HEK293T (cell line): ENCODE measurements at regions not wholly inside any gene's neighbourhood (a gene's known extent, or its start where the extent isn't known, plus 50 kb on each side); places are given as distances from the start of the nearest gene placed in this dataset.

ENCODE experiments used
- CTBP1 ChIP-seq: fragments of 450-650 bp; IDR thresholded peaks from 2 replicates; pipeline ENCODE4 v1.6.1; 2016; ENCODE audit warnings: borderline replicate concordance
- ELF4 ChIP-seq: fragments of 450-650 bp; IDR thresholded peaks from 2 replicates; pipeline ENCODE4 v1.6.1; 2017; ENCODE audit warnings: antibody characterized with exemption
- FOXA1 ChIP-seq: fragments of 450-650 bp; IDR thresholded peaks from 2 replicates; pipeline ENCODE4 v1.6.1; 2016; ENCODE audit warnings: mild to moderate bottlenecking
- FOXK2 ChIP-seq: fragments of 450-650 bp; IDR thresholded peaks from 2 replicates; pipeline ENCODE4 v1.6.1; 2016; ENCODE audit warnings: mild to moderate bottlenecking
- FOXM1 ChIP-seq: fragments of 450-650 bp; IDR thresholded peaks from 2 replicates; pipeline ENCODE4 v1.6.1; 2017; ENCODE audit warnings: mild to moderate bottlenecking, borderline replicate concordance
- HDGF ChIP-seq: fragments of 450-650 bp; IDR thresholded peaks from 2 replicates; pipeline ENCODE4 v1.6.1; 2017; ENCODE audit warnings: antibody characterized with exemption, borderline replicate concordance
- L3MBTL2 ChIP-seq: fragments of 450-650 bp; conservative IDR thresholded peaks from 2 replicates; pipeline ENCODE4 v1.6.1; 2016; ENCODE audit warnings: mild to moderate bottlenecking
- LEF1 ChIP-seq: fragments of 450-650 bp; IDR thresholded peaks from 2 replicates; pipeline ENCODE4 v1.6.1; 2017; ENCODE audit warnings: mild to moderate bottlenecking, borderline replicate concordance
- NFRKB ChIP-seq: fragments of 450-650 bp; IDR thresholded peaks from 2 replicates; pipeline ENCODE4 v1.6.1; 2016; ENCODE audit warnings: mild to moderate bottlenecking, moderate library complexity
- SP1 ChIP-seq: fragments of 450-650 bp; IDR thresholded peaks from 2 replicates; pipeline ENCODE4 v1.6.1; 2017
- SUZ12 ChIP-seq: fragments of 450-650 bp; IDR thresholded peaks from 2 replicates; pipeline ENCODE4 v1.6.1; 2016; ENCODE audit warnings: mild to moderate bottlenecking
- TARDBP ChIP-seq: fragments of 450-650 bp; IDR thresholded peaks from 2 replicates; pipeline ENCODE4 v1.6.1; 2016
- ZNF384 ChIP-seq: fragments of 450-650 bp; IDR thresholded peaks from 2 replicates; pipeline ENCODE4 v1.6.1; 2016
- TF ChIP-seq, protein P1 (sequence below): fragments of 450-650 bp; IDR thresholded peaks from 2 replicates; pipeline ENCODE4 v1.6.1; 2016

DNA sequence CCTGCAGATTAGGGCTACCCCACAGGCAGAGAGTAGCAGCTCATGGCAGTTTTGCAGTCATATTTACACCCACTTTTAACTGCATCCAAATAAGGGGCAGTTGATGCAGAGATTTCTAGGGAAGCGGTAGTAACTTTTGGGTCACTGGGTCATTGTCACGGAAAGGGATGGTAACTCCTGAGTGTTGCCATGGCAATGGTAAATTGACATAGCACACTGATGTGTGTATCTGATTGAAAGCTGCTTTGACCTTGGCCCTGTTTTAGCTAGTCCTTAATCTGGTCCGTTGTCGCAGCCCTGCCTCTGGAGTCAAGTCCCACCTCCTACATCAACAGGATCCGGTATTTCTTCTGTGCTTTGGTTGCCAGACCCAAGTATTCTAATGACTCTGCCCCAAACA is 199.1 kb upstream of the TCF21 start:
- TF ChIP-seq SP1 (no peak), ELF4 (no peak), LEF1 (no peak), HDGF (no peak), L3MBTL2 (no peak), SUZ12 (no peak), FOXA1 (no peak), CTBP1 (no peak), NFRKB (no peak), ZNF384 (no peak), TARDBP (no peak), FOXM1 (no peak), FOXK2 (no peak)
- TF ChIP-seq, protein P1, sequence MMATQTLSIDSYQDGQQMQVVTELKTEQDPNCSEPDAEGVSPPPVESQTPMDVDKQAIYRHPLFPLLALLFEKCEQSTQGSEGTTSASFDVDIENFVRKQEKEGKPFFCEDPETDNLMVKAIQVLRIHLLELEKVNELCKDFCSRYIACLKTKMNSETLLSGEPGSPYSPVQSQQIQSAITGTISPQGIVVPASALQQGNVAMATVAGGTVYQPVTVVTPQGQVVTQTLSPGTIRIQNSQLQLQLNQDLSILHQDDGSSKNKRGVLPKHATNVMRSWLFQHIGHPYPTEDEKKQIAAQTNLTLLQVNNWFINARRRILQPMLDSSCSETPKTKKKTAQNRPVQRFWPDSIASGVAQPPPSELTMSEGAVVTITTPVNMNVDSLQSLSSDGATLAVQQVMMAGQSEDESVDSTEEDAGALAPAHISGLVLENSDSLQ, result no peak
